ENCODE measurements at regions not wholly inside any gene's neighbourhood (a gene's known extent, or its start where the extent isn't known, plus 50 kb on each side); places are given as distances from the start of the nearest gene placed in this dataset.

- ChIA-PET CTCF (no interaction called here), POLR2A (no interaction called here)
- Mint-ChIP-seq H3K27me3 (ENCODE audit: low read depth) (no peaks in the 10 kb centered on the region), H3K36me3 (no peaks in the 10 kb centered on the region), H3K9me3 (peaks cover 3% of the 10 kb centered on the region; the same call in 1 of the 2 replicates), H3K4me1 (no peaks in the 10 kb centered on the region), H3K4me3 (no peak overlapping the region), H3K27ac (no peak overlapping the region)
- TF ChIP-seq SP1 (CRISPR knock-in tag; conservative IDR thresholded peaks at IDR 0.05) (no peak), ZMAT4 (CRISPR knock-in tag; IDR thresholded peaks at IDR 0.05) (no peak), SMAD4 (CRISPR knock-in tag; IDR thresholded peaks at IDR 0.05) (no peak), E2F1 (CRISPR knock-in tag; IDR thresholded peaks at IDR 0.05) (no peak), MXD4 (CRISPR knock-in tag; IDR thresholded peaks at IDR 0.05; ENCODE audit: borderline replicate concordance) (no peak), ELF4 (CRISPR knock-in tag; IDR thresholded peaks at IDR 0.05; ENCODE audit: low read depth) (no peak), SMAD3 (CRISPR knock-in tag; IDR thresholded peaks at IDR 0.05; ENCODE audit: borderline replicate concordance) (no peak), NR2C2 (CRISPR knock-in tag; IDR thresholded peaks at IDR 0.05) (no peak), PREB (CRISPR knock-in tag; IDR thresholded peaks at IDR 0.05; ENCODE audit: borderline replicate concordance) (no peak)
- DNase-seq (ENCODE audit: low spot score) (no peak), ATAC-seq (no peak)
Observed at GRCh38 chrX:79719568-79720231, 294.9 kb upstream of the TBX22 start.

GRCh38 chrX:79721234-79721633, 293.3 kb upstream of the TBX22 start:
- DNase-seq (ENCODE audit: low spot score): no peak
- Mint-ChIP-seq H3K36me3 (no peaks in the 10 kb centered on the region), H3K4me3 (no peak overlapping the region), H3K27ac (no peak overlapping the region), H3K4me1 (no peaks in the 10 kb centered on the region), H3K9me3 (no peaks in the 10 kb centered on the region), H3K27me3 (ENCODE audit: low read depth) (peaks cover 7% of the 10 kb centered on the region; the same call in 1 of the 2 replicates)
- no peak for ATAC-seq
- ChIA-PET CTCF (no interaction called here), POLR2A (no interaction called here)
- TF ChIP-seq ZNF232 (CRISPR knock-in tag; IDR thresholded peaks at IDR 0.05) (no peak), ZNF219 (CRISPR knock-in tag; IDR thresholded peaks at IDR 0.05; ENCODE audit: borderline replicate concordance) (no peak), ARID4B (CRISPR knock-in tag; IDR thresholded peaks at IDR 0.05; ENCODE audit: borderline replicate concordance) (no peak), ZBTB43 (CRISPR knock-in tag; IDR thresholded peaks at IDR 0.05) (no peak), CTCF (IDR thresholded peaks at IDR 0.05) (no peak), MYBL2 (CRISPR knock-in tag; IDR thresholded peaks at IDR 0.05) (no peak), IRF1 (CRISPR knock-in tag; IDR thresholded peaks at IDR 0.05) (no peak), TEAD1 (CRISPR knock-in tag; IDR thresholded peaks at IDR 0.05) (no peak), ATF1 (CRISPR knock-in tag; IDR thresholded peaks at IDR 0.05) (no peak), ZNF121 (CRISPR knock-in tag; IDR thresholded peaks at IDR 0.05) (no peak), ATF2 (CRISPR knock-in tag; IDR thresholded peaks at IDR 0.05; ENCODE audit: borderline replicate concordance, low read depth) (no peak), USF2 (CRISPR knock-in tag; IDR thresholded peaks at IDR 0.05) (no peak)
